ENCODE measurements at regions not wholly inside any gene's neighbourhood (a gene's known extent, or its start where the extent isn't known, plus 50 kb on each side); places are given as distances from the start of the nearest gene placed in this dataset.

DNA sequence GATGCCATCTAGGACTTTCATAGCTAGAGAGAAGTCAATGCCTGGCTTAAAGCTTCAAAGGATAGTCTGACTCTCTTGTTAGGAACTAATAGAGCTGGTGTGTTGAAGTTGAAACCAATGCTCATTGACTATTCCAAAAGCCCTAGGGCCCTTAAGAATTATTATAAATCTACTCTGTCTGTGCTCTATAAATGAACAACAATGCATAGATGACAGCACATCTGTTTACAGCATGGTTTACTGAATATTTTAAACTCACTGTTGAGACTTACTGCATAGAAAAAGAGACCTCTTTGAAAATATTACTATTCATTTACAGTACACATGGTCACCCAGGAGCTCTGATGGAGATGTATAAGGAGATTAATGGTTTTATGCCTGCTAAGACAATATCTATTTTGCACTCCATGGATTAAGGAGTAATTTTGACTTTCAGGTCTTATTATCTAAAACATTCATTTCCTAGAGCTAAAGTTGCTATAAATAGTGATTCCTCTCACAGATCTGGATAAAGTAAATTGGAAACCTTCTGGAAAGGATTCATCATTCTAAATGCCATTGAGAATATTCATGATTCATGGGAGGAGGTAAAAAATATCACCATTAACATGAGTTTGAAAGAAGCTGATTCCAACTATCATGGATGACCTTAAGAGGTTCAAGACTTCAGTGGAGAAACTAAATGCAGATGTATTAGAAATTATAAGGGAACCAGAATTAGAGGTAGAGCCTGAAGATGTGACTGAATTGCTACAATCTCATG lies 763.5 kb upstream of the MAP3K7 start:
- H3K4me3 ChIP-seq: no peak overlapping the region
- no peaks in the 10 kb centered on the region for H3K9me3 ChIP-seq
- TF ChIP-seq, protein P1, sequence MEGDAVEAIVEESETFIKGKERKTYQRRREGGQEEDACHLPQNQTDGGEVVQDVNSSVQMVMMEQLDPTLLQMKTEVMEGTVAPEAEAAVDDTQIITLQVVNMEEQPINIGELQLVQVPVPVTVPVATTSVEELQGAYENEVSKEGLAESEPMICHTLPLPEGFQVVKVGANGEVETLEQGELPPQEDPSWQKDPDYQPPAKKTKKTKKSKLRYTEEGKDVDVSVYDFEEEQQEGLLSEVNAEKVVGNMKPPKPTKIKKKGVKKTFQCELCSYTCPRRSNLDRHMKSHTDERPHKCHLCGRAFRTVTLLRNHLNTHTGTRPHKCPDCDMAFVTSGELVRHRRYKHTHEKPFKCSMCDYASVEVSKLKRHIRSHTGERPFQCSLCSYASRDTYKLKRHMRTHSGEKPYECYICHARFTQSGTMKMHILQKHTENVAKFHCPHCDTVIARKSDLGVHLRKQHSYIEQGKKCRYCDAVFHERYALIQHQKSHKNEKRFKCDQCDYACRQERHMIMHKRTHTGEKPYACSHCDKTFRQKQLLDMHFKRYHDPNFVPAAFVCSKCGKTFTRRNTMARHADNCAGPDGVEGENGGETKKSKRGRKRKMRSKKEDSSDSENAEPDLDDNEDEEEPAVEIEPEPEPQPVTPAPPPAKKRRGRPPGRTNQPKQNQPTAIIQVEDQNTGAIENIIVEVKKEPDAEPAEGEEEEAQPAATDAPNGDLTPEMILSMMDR (IDR thresholded peaks at IDR 0.05): no peak
- no peak for TF ChIP-seq POLR2A (IDR thresholded peaks at IDR 0.05)
- ATAC-seq (no peak), DNase-seq (no peak)
- no peaks in the 10 kb centered on the region for H3K27me3 ChIP-seq
- intact Hi-C loops (cut with DNase I): no loop called here
- H3K4me1 ChIP-seq: no peaks in the 10 kb centered on the region
- H3K36me3 ChIP-seq: no peaks in the 10 kb centered on the region
- no peak overlapping the region for H3K27ac ChIP-seq

DNA sequence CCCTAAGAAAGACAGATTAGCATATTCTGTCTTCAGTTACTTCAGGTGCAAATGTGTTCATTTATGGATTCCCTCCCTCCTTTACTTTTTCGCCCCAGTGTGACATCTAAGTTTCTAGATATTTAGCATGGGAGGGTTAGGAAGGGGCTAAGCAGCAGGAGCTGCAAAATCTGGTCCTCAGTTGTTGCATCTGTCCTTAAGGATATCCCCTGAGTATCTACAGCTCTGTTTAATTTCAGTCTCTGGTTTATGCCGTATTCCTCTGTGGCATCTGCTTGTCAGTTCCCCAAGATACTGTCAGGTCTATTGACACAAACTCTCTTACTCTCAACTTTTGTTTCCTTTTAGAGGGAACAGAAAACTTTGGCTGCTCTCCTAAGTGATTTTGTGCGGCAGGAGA lies 754.6 kb upstream of the MAP3K7 start:
- H3K27ac ChIP-seq: no peak overlapping the region
- no peaks in the 10 kb centered on the region for H3K9me3 ChIP-seq
- H3K4me3 ChIP-seq: no peak overlapping the region
- TF ChIP-seq, protein P1 (IDR thresholded peaks at IDR 0.05): no peak
- TF ChIP-seq POLR2A (IDR thresholded peaks at IDR 0.05): no peak
- H3K27me3 ChIP-seq: no peaks in the 10 kb centered on the region
- H3K36me3 ChIP-seq: no peaks in the 10 kb centered on the region
- no peaks in the 10 kb centered on the region for H3K4me1 ChIP-seq
- intact Hi-C loops (cut with DNase I): no loop called here
- 31 to 41% (median 36%) methylated on average over 3 of the region's 3 CpGs for WGBS, 4 donors
- ATAC-seq (no peak), DNase-seq (no peak)

DNA sequence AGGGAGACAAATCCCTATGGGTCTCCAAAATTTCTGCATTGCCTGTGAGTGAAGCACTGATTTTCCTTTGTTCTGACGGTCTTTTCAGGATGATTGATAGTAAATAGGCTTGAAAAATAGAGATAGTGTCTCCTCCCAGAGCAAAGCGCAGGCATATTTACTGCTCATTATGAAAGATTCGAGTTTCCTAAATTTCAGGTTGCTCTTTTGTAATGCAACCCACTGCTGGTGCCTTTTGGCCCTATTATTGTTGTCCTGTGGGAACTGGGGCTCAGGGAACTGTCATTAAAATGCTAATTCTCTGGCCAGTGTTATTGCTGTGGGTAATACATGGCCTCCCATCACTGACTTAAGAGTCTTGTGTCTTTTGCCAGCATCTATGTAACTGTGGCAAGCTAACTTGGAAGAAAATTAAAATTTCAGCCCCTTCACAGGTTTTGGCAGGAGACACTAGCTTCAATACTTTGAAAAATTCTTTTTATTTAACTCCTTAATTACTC lies 754.1 kb upstream of the MAP3K7 start:
- H3K27ac ChIP-seq: no peak overlapping the region
- DNase-seq (no peak), ATAC-seq (no peak)
- no peaks in the 10 kb centered on the region for H3K9me3 ChIP-seq
- H3K4me3 ChIP-seq: no peak overlapping the region
- no peak for TF ChIP-seq POLR2A (IDR thresholded peaks at IDR 0.05)
- no peaks in the 10 kb centered on the region for H3K36me3 ChIP-seq
- H3K4me1 ChIP-seq: no peaks in the 10 kb centered on the region
- WGBS, 4 donors: 43 to 63% (median 54%) methylated on average over 3 of the region's 3 CpGs
- intact Hi-C loops (cut with DNase I): no loop called here
- H3K27me3 ChIP-seq: no peaks in the 10 kb centered on the region

DNA sequence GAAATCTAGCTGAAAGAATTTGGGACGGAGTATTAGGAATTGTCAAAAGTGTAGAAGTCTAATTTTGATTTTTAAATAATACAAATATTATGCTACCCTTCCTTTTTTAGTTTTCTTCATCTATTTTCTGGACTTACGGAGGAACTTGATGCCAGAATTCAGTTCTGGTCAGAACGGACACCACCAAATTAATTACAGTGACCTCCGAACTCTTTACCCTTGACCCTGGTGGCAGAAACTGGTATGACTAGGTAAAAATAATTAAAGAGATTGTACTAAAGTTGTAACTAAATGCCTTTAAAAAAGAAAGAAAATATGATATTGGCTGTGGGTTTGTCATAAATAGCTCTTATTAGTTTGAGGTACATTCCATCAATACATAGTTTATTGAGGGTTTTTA lies 751.1 kb upstream of the MAP3K7 start:
- H3K27ac ChIP-seq: no peak overlapping the region
- H3K4me3 ChIP-seq: no peak overlapping the region
- no peaks in the 10 kb centered on the region for H3K27me3 ChIP-seq
- no peaks in the 10 kb centered on the region for H3K4me1 ChIP-seq
- no peak for TF ChIP-seq POLR2A (IDR thresholded peaks at IDR 0.05)
- TF ChIP-seq, protein P1 (IDR thresholded peaks at IDR 0.05): peak in 3 of 12 donors; percentile 4 to 45 (median 43)
- ATAC-seq: no peak
- no peak for DNase-seq
- 84 to 93% (median 88%) methylated on average over 4 of the region's 4 CpGs for WGBS, 4 donors
- peaks cover 0 to 5% (median 0%) of the 10 kb centered on the region in 12 donors for H3K9me3 ChIP-seq
- intact Hi-C loops (cut with DNase I): no loop called here
- H3K36me3 ChIP-seq: no peaks in the 10 kb centered on the region

DNA sequence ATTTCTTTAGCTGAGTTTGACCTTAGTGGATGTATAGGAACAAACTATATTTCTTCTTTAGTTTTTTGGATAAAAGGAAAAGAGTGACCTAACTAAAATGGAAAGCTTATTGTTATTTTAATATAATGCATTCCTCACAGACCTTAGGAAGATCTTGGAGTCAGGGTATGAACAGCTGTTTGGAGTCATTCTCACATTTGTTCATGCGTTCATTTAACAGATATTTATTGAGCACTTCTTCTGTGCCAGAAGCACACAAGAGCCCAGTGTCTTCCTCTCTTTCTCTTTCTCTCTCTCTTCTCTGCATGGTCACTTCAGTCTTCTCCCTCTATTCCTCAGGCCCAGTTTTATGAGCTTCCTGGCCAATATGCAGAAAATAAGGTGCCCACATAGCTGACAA lies 744.0 kb upstream of the MAP3K7 start:
- TF ChIP-seq, protein P1 (IDR thresholded peaks at IDR 0.05): no peak
- no peak for TF ChIP-seq POLR2A (IDR thresholded peaks at IDR 0.05)
- no peak for DNase-seq
- Histone ChIP-seq H3K27me3 (no peaks in the 10 kb centered on the region), H3K9me3 (peaks cover 0 to 5% (median 0%) of the 10 kb centered on the region in 12 donors), H3K4me3 (no peak overlapping the region), H3K36me3 (no peaks in the 10 kb centered on the region), H3K27ac (no peak overlapping the region), H3K4me1 (no peaks in the 10 kb centered on the region)
- WGBS, 4 donors: 67 to 86% (median 70%) methylated on average over 1 of the region's 1 CpG
- intact Hi-C loops (cut with DNase I): no loop called here
- ATAC-seq: no peak
